Motor neuron (in vitro differentiated cells): ENCODE measurements at regions not wholly inside any gene's neighbourhood (a gene's known extent, or its start where the extent isn't known, plus 50 kb on each side); places are given as distances from the start of the nearest gene placed in this dataset.

Experiments
- ATAC-seq, 8 experiments: fragments of 200-7000 bp; cut with Tn5 transposase; replicated peaks in 6 of 8; 2 replicates each; pipeline ENCODE4 v1.8.0; 2021; ENCODE audit warnings: mild to moderate bottlenecking in 8 of 8, moderate library complexity in 8 of 8
- H3K27ac ChIP-seq, 2 donors: fragments of 250-450 bp; sonication (Bioruptor Pico); 2 replicates each; pipeline ENCODE4 v1.9.0; 2021; ENCODE audit warnings: antibody characterized with exemption in 2 of 2, mild to moderate bottlenecking in 2 of 2, moderate library complexity in 1 of 2
- H3K4me1 ChIP-seq, 2 donors: fragments of 250-450 bp; sonication (Bioruptor Pico); replicated peaks in 1 of 2; 2 replicates each; pipeline ENCODE4 v1.6.1; 2021; ENCODE audit warnings: antibody characterized with exemption in 2 of 2, mild to moderate bottlenecking in 2 of 2, moderate library complexity in 1 of 2
- H3K4me3 ChIP-seq, 5 donors: fragments of 250-450 bp; sonication (Bioruptor Pico); 2 replicates each; pipeline ENCODE4 v1.9.0; 2021; ENCODE audit warnings: antibody characterized with exemption in 5 of 5, mild to moderate bottlenecking in 5 of 5, moderate library complexity in 4 of 5
- WGBS, 10 experiments: fragments of 450-650 bp; shearing (Covaris generic); methylation state at CpG; one replicate each; pipeline ENCODE4 v1.0.0; 2022; 5-methylcytosine and 5-hydroxymethylcytosine counted together
- in situ Hi-C, 9 experiments: fragments of 400-800 bp; cut with MboI; loops; one replicate each; pipeline ENCODE4 v1.15.0; 2021; ENCODE audit warnings: low sequenced_read_pairs in 9 of 9, low pct_unique_long_range_greater_than_20kb in 2 of 9; ENCODE audit not compliant: unreplicated experiment in 9 of 9

GRCh38 chr2:128621074-128621473, 302.4 kb upstream of the HS6ST1 start:
- ATAC-seq: no peak
- in situ Hi-C loops: no loop called here
- Histone ChIP-seq H3K4me3 (no peak overlapping the region), H3K27ac (no peak overlapping the region), H3K4me1 (peaks cover 20 to 24% of the 10 kb centered on the region in 2 donors)

- no peak overlapping the region for H3K27ac ChIP-seq
- no peak for ATAC-seq
- WGBS, 10 experiments: 82 to 100% (median 96%) methylated on average over 1 to 5 of the region's 7 CpGs; no CpG with 5 or more reads in 6 of the 10 experiments
- in situ Hi-C loops: no loop called here
- H3K4me1 ChIP-seq: peaks cover 32 to 37% of the 10 kb centered on the region in 2 donors
- H3K4me3 ChIP-seq: no peak overlapping the region
Observed at GRCh38 chr2:128622371-128622770, 303.7 kb upstream of the HS6ST1 start.

- 80 to 100% (median 90%) methylated on average over 2 to 5 of the region's 13 CpGs; no CpG with 5 or more reads in 5 of the 10 experiments for WGBS, 10 experiments
- H3K4me3 ChIP-seq: no peak overlapping the region
- no peak overlapping the region for H3K27ac ChIP-seq
- in situ Hi-C loops: no loop called here
- H3K4me1 ChIP-seq: peaks cover 37 to 43% of the 10 kb centered on the region in 2 donors
- peak in 2 of 8 experiments; percentile 25 to 52 for ATAC-seq
Observed at GRCh38 chr2:128622955-128623620, 304.4 kb upstream of the HS6ST1 start.

GRCh38 chr2:128623776-128624761, 305.4 kb upstream of the HS6ST1 start:
- in situ Hi-C loops: no loop called here
- H3K4me3 ChIP-seq: no peak overlapping the region
- H3K27ac ChIP-seq: peak overlapping the region; percentile 42 to 52
- peak; percentile 8 to 47 (median 34) for ATAC-seq
- WGBS, 10 experiments: 10 to 100% (median 72%) methylated on average over 2 to 6 of the region's 18 CpGs; no CpG with 5 or more reads in 2 of the 10 experiments
- H3K4me1 ChIP-seq: peaks cover 37 to 43% of the 10 kb centered on the region in 2 donors

GRCh38 chr2:128624956-128625355, 306.3 kb upstream of the HS6ST1 start:
- Histone ChIP-seq H3K4me3 (no peak overlapping the region), H3K4me1 (peaks cover 37 to 43% of the 10 kb centered on the region in 2 donors), H3K27ac (no peak overlapping the region)
- no peak for ATAC-seq
- in situ Hi-C loops: no loop called here
- WGBS, 10 experiments: 80 to 100% (median 88%) methylated on average over 1 to 4 of the region's 6 CpGs; no CpG with 5 or more reads in 6 of the 10 experiments

GRCh38 chr2:128625421-128625820, 306.8 kb upstream of the HS6ST1 start:
- no peak for ATAC-seq
- Histone ChIP-seq H3K4me1 (peaks cover 37 to 43% of the 10 kb centered on the region in 2 donors), H3K27ac (no peak overlapping the region), H3K4me3 (no peak overlapping the region)
- in situ Hi-C loops: no loop called here
- WGBS, 10 experiments: 90 to 100% (median 100%) methylated on average over 1 to 3 of the region's 8 CpGs; no CpG with 5 or more reads in 6 of the 10 experiments

GRCh38 chr2:128625963-128626759, 307.5 kb upstream of the HS6ST1 start:
- WGBS, 10 experiments: 67 to 100% (median 86%) methylated on average over 1 to 3 of the region's 12 CpGs; no CpG with 5 or more reads in 6 of the 10 experiments
- peak in 4 of 8 experiments; percentile 4 to 51 (median 8) for ATAC-seq
- Histone ChIP-seq H3K27ac (no peak overlapping the region), H3K4me3 (no peak overlapping the region), H3K4me1 (peaks cover 37 to 43% of the 10 kb centered on the region in 2 donors)
- in situ Hi-C loops: no loop called here

- Histone ChIP-seq H3K27ac (no peak overlapping the region), H3K4me1 (peaks cover 37 to 43% of the 10 kb centered on the region in 2 donors), H3K4me3 (no peak overlapping the region)
- in situ Hi-C loops: no loop called here
- whole genome bisulfite sequencing, 10 experiments: 0 to 100% (median 74%) methylated on average over 1 to 12 of the region's 20 CpGs; no CpG with 5 or more reads in 3 of the 10 experiments
- ATAC-seq: peak; percentile 70 to 91 (median 78)
Observed at GRCh38 chr2:128626760-128627511, 308.3 kb upstream of the HS6ST1 start.

GRCh38 chr2:128628206-128628605, 309.5 kb upstream of the HS6ST1 start:
- H3K27ac ChIP-seq: no peak overlapping the region

GRCh38 chr2:128628996-128629395, 310.3 kb upstream of the HS6ST1 start:
- Histone ChIP-seq H3K4me1 (peaks cover 41 to 44% of the 10 kb centered on the region in 2 donors), H3K4me3 (no peak overlapping the region), H3K27ac (no peak overlapping the region)
- in situ Hi-C loops: no loop called here
- no peak for ATAC-seq
- WGBS, 10 experiments: 51 to 100% (median 81%) methylated on average over 1 to 6 of the region's 6 CpGs; no CpG with 5 or more reads in 2 of the 10 experiments

More at GRCh38 chr2:128628206-128628605, 309.5 kb upstream of the HS6ST1 start:
- ATAC-seq: no peak
- WGBS, 10 experiments: 80% methylated on average over 1 of the region's 7 CpGs; no CpG with 5 or more reads in 9 of the 10 experiments
- in situ Hi-C loops: no loop called here
- no peak overlapping the region for H3K4me3 ChIP-seq
- peaks cover 48% of the 10 kb centered on the region in 2 donors for H3K4me1 ChIP-seq

- 40 to 100% (median 90%) methylated on average over 1 to 5 of the region's 12 CpGs; no CpG with 5 or more reads in 2 of the 10 experiments for WGBS, 10 experiments
Observed at GRCh38 chr2:128630974-128631697, 312.5 kb upstream of the HS6ST1 start.

More at GRCh38 chr2:128630974-128631697, 312.5 kb upstream of the HS6ST1 start:
- no peak overlapping the region for H3K4me3 ChIP-seq
- in situ Hi-C loops: no loop called here
- no peak for ATAC-seq
- H3K27ac ChIP-seq: no peak overlapping the region
- H3K4me1 ChIP-seq: peaks cover 23 to 29% of the 10 kb centered on the region in 2 donors
